Natural killer cell (primary cell): ENCODE measurements at regions not wholly inside any gene's neighbourhood (a gene's known extent, or its start where the extent isn't known, plus 50 kb on each side); places are given as distances from the start of the nearest gene placed in this dataset.
"Not testable (repeated sequence)": the region's sequence is repeated elsewhere in the genome, so short reads cannot be mapped to it uniquely, and the experiment has no call there.

ENCODE experiments used
- ATAC-seq, 3 donors: fragments of 150-1000 bp in 2 of 3; fragments of 200-7000 bp in 1 of 3; cut with Tn5 transposase; 1 replicate in 1 of 3; 2 replicates in 2 of 3; pipeline ENCODE4 v1.10.0; 2021; ENCODE audit warnings: mild to moderate bottlenecking in 2 of 3, moderate library complexity in 2 of 3
- DNase-seq, 2 donors: peaks; one replicate each; pipeline versions ENCODE4 v3.0.0 to v3.0.0-alpha.2; 2013 to 2021; ENCODE audit warnings: mixed read lengths in 1 of 2
- H3K27ac ChIP-seq: one replicate; pipeline ENCODE4 v1.5.1; 2013; ENCODE audit warnings: mild to moderate bottlenecking, low read length
- H3K27me3 ChIP-seq: one replicate; pipeline ENCODE4 v1.6.1; 2013; ENCODE audit warnings: low read length; ENCODE audit not compliant: control insufficient read depth, insufficient read depth
- H3K36me3 ChIP-seq: one replicate; pipeline ENCODE4 v1.6.1; 2013; ENCODE audit warnings: low read length; ENCODE audit not compliant: control insufficient read depth, insufficient read depth
- H3K4me1 ChIP-seq: one replicate; pipeline ENCODE4 v1.6.1; 2013; ENCODE audit warnings: low read length; ENCODE audit not compliant: control insufficient read depth, insufficient read depth
- H3K4me3 ChIP-seq: one replicate; pipeline ENCODE4 v1.5.1; 2013; ENCODE audit warnings: low read length
- H3K9me3 ChIP-seq: one replicate; pipeline ENCODE4 v1.6.1; 2013; ENCODE audit warnings: low read length; ENCODE audit not compliant: control insufficient read depth, insufficient read depth
- H3K27ac Mint-ChIP-seq, 2 donors: one replicate each; pipeline ENCODE4 v1.8.0; 2022; ENCODE audit warnings: mild to moderate bottlenecking in 2 of 2, mixed read lengths in 2 of 2, moderate library complexity in 1 of 2
- H3K27me3 Mint-ChIP-seq, 2 donors: one replicate each; pipeline ENCODE4 v1.8.0; 2022; ENCODE audit warnings: low read depth in 2 of 2, mixed read lengths in 2 of 2
- H3K36me3 Mint-ChIP-seq: one replicate; pipeline ENCODE4 v1.8.0; 2022; ENCODE audit warnings: mixed read lengths
- H3K4me1 Mint-ChIP-seq, 2 donors: one replicate each; pipeline ENCODE4 v1.8.0; 2022; ENCODE audit warnings: mixed read lengths in 2 of 2
- H3K4me3 Mint-ChIP-seq: one replicate; pipeline ENCODE4 v1.8.0; 2022; ENCODE audit warnings: mild to moderate bottlenecking, moderate library complexity, mixed read lengths
- H3K9me3 Mint-ChIP-seq, 2 donors: one replicate each; pipeline ENCODE4 v1.8.0; 2022; ENCODE audit warnings: mixed read lengths in 2 of 2
- WGBS: methylation state at CpG from one replicate; pipeline ENCODE4 v1.1.7; 2013; ENCODE audit warnings: missing lambda C conversion rate; ENCODE audit not compliant: insufficient coverage; 5-methylcytosine and 5-hydroxymethylcytosine counted together
- intact Hi-C: fragments of 100-400 bp; cut with micrococcal nuclease; formaldehyde crosslinking; loops from one replicate; pipeline ENCODE4 v1.14.2; 2022
- TF ChIP-seq, protein P1 (sequence below): fragments of 200-600 bp; IDR thresholded peaks from one replicate; pipeline ENCODE4 v1.8.0; 2022; ENCODE audit warnings: antibody characterized with exemption

- no peak overlapping the region for H3K4me3 ChIP-seq
- Mint-ChIP-seq H3K4me1 (peaks cover 8 to 10% of the 10 kb centered on the region in 2 donors), H3K4me3 (no peak overlapping the region), H3K36me3 (no peaks in the 10 kb centered on the region), H3K9me3 (no peaks in the 10 kb centered on the region), H3K27ac (no peak overlapping the region), H3K27me3 (peaks cover 3 to 8% of the 10 kb centered on the region in 2 donors)
- H3K36me3 ChIP-seq = no peaks in the 10 kb centered on the region
- DNase-seq (no peak), ATAC-seq (no peak)
- 91% methylated on average over 4 of the region's 4 CpGs for WGBS
- H3K4me1 ChIP-seq = peaks cover 5% of the 10 kb centered on the region
- no peaks in the 10 kb centered on the region for H3K9me3 ChIP-seq
- no peaks in the 10 kb centered on the region for H3K27me3 ChIP-seq
- intact Hi-C loops = no loop called here
- no peak overlapping the region for H3K27ac ChIP-seq
- TF ChIP-seq, protein P1, sequence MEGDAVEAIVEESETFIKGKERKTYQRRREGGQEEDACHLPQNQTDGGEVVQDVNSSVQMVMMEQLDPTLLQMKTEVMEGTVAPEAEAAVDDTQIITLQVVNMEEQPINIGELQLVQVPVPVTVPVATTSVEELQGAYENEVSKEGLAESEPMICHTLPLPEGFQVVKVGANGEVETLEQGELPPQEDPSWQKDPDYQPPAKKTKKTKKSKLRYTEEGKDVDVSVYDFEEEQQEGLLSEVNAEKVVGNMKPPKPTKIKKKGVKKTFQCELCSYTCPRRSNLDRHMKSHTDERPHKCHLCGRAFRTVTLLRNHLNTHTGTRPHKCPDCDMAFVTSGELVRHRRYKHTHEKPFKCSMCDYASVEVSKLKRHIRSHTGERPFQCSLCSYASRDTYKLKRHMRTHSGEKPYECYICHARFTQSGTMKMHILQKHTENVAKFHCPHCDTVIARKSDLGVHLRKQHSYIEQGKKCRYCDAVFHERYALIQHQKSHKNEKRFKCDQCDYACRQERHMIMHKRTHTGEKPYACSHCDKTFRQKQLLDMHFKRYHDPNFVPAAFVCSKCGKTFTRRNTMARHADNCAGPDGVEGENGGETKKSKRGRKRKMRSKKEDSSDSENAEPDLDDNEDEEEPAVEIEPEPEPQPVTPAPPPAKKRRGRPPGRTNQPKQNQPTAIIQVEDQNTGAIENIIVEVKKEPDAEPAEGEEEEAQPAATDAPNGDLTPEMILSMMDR = no peak
Observed at GRCh38 chrX:65837875-65838549, 170.6 kb downstream of the MSN start.

DNA sequence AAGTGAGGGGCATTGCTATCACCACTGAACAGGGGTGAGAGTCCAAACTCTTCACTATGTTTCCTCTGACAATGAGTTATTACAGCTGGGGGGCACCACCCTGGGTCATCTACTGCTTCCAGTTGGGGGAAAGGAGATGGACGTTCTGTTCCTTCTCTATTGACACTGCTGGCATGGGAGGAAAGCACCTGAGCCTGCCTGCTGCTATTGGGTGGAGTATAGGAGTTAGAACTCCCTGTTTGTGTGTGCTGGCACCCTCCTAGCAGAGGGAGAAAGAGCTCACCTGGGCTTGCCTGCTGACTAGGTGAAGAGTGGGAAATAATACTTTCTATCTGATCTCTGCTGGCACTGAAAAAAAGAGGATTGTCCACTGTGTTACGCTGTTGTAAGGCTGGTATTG lies 163.8 kb downstream of the MSN start:
- Mint-ChIP-seq H3K27me3 (peaks cover 0 to 34% of the 10 kb centered on the region in 2 donors), H3K27ac (no peak overlapping the region), H3K9me3 (no peaks in the 10 kb centered on the region), H3K4me3 (no peak overlapping the region), H3K4me1 (no peaks in the 10 kb centered on the region), H3K36me3 (no peaks in the 10 kb centered on the region)
- H3K4me1 ChIP-seq = no peaks in the 10 kb centered on the region
- no peak overlapping the region for H3K27ac ChIP-seq
- ATAC-seq (no peak), DNase-seq (no peak)
- H3K9me3 ChIP-seq = no peaks in the 10 kb centered on the region
- 100% methylated on average over 1 of the region's 2 CpGs for WGBS
- no peaks in the 10 kb centered on the region for H3K27me3 ChIP-seq
- no peaks in the 10 kb centered on the region for H3K36me3 ChIP-seq
- TF ChIP-seq, protein P1 = no peak
- H3K4me3 ChIP-seq = no peak overlapping the region
- intact Hi-C loops = no loop called here

DNA sequence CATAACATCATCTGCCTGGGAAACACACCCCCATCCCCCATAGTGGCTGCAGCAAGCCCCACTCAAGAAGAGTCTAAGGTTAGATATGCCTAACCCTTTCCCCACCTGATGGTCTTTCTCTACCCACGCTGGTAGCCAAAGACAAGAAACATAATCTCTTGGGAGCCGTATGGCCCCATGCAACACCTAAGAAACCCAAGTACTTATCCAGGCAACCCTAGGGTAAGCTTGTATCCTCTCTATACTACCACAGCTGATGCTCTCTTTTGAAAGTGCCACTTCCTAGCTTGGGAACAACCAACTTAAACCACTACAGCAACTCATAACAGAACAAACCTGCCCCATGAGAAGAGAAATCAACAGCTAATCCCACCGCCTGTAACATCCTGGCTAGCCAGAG lies 161.1 kb downstream of the MSN start:
- H3K27me3 ChIP-seq = no peaks in the 10 kb centered on the region
- Mint-ChIP-seq H3K36me3 (no peaks in the 10 kb centered on the region), H3K4me1 (no peaks in the 10 kb centered on the region), H3K27me3 (peaks cover 0 to 34% of the 10 kb centered on the region in 2 donors), H3K4me3 (no peak overlapping the region), H3K9me3 (no peaks in the 10 kb centered on the region), H3K27ac (no peak overlapping the region)
- no peaks in the 10 kb centered on the region for H3K4me1 ChIP-seq
- intact Hi-C loops = no loop called here
- TF ChIP-seq, protein P1 = no peak
- no peak overlapping the region for H3K27ac ChIP-seq
- WGBS = 91% methylated on average over 3 of the region's 3 CpGs
- DNase-seq = no peak
- H3K4me3 ChIP-seq = no peak overlapping the region
- no peaks in the 10 kb centered on the region for H3K9me3 ChIP-seq
- no peaks in the 10 kb centered on the region for H3K36me3 ChIP-seq
- no peak for ATAC-seq

- H3K36me3 Mint-ChIP-seq, H3K4me1 ChIP-seq, ATAC-seq, intact Hi-C loops, H3K36me3 ChIP-seq, H3K27me3 ChIP-seq, H3K4me3 Mint-ChIP-seq, H3K4me3 ChIP-seq, H3K27ac Mint-ChIP-seq, H3K27ac ChIP-seq, H3K9me3 Mint-ChIP-seq, DNase-seq, H3K9me3 ChIP-seq: not testable (repeated sequence)
- no CpG with 5 or more reads among the region's 4 CpGs for WGBS
- Mint-ChIP-seq H3K27me3 (peaks cover 0 to 37% of the 10 kb centered on the region in 2 donors), H3K4me1 (peaks cover 5 to 12% of the 10 kb centered on the region in 2 donors)
Observed at GRCh38 chrX:65825226-65825625, 157.8 kb downstream of the MSN start.
